IMR-90 (cell line): ENCODE measurements at regions not wholly inside any gene's neighbourhood (a gene's known extent, or its start where the extent isn't known, plus 50 kb on each side); places are given as distances from the start of the nearest gene placed in this dataset.

Experiments used
- ATAC-seq: fragments of 200-7000 bp; cut with Tn5 transposase; 2 replicates; pipeline ENCODE4 v1.9.1; 2020; ENCODE audit warnings: low read depth, mild to moderate bottlenecking, moderate library complexity
- BruUV-seq: library from RNA; stranded (reverse); fragments of 400-500 nt; replicated peaks from 2 replicates; lab custom pipeline; 2021; lab: Mats Ljungman, UMichigan
- CTCF ChIA-PET: fragments of 300-600 bp; formaldehyde crosslinking; extraction: SDS; loops from one replicate; lab custom pipeline; 2021; ENCODE audit warnings: antibody characterized with exemption; lab: Yijun Ruan, JAX
- POLR2A ChIA-PET: fragments of 300-600 bp; sonication (Branson Sonifier 250); formaldehyde crosslinking; loops from one replicate; lab custom pipeline; 2022; ENCODE audit warnings: antibody characterized with exemption; ENCODE audit not compliant: unreplicated experiment; lab: Charles Lee
- DNase-seq: peaks from one replicate; pipeline ENCODE4 v3.0.0; 2013
- H2AFZ ChIP-seq: replicated peaks from 2 replicates; pipeline ENCODE3; 2013; ENCODE audit warnings: low read length, mild to moderate bottlenecking; ENCODE audit not compliant: poor library complexity
- H2AK5ac ChIP-seq: 2 replicates; pipeline ENCODE4 v1.6.1; 2013; ENCODE audit warnings: low read depth, low read length, inconsistent platforms
- H2AK9ac ChIP-seq: replicated peaks from 2 replicates; pipeline ENCODE3; 2013; ENCODE audit warnings: mild to moderate bottlenecking, low read depth, low read length, moderate library complexity; ENCODE audit not compliant: poor library complexity
- H2BK120ac ChIP-seq: 2 replicates; pipeline ENCODE4 v1.6.1; 2013; ENCODE audit warnings: low read depth, low read length, inconsistent platforms
- H2BK15ac ChIP-seq: 3 replicates; pipeline ENCODE4 v1.6.1; 2013; ENCODE audit warnings: low read depth, low read length, inconsistent platforms
- H2BK20ac ChIP-seq: 2 replicates; pipeline ENCODE4 v1.6.1; 2013; ENCODE audit warnings: low read depth, mild to moderate bottlenecking, inconsistent platforms, low read length, moderate library complexity
- H2BK5ac ChIP-seq: 2 replicates; pipeline ENCODE4 v1.6.1; 2013; ENCODE audit warnings: mild to moderate bottlenecking, low read depth, low read length, inconsistent platforms; ENCODE audit not compliant: poor library complexity, severe bottlenecking
- H3K14ac ChIP-seq: replicated peaks from 2 replicates; pipeline ENCODE4 v1.6.1; 2013; ENCODE audit warnings: low read depth, low read length, inconsistent platforms
- H3K18ac ChIP-seq: 2 replicates; pipeline ENCODE4 v1.6.1; 2013; ENCODE audit warnings: low read depth, low read length, control low read depth
- H3K23ac ChIP-seq: 2 replicates; pipeline ENCODE4 v1.6.1; 2013; ENCODE audit warnings: low read depth, low read length, inconsistent platforms
- H3K27ac ChIP-seq: 2 replicates; pipeline ENCODE4 v1.5.1; 2013; ENCODE audit warnings: mild to moderate bottlenecking, control low read depth, low read length; ENCODE audit not compliant: insufficient read depth
- H3K27me3 ChIP-seq: 2 replicates; pipeline ENCODE4 v1.6.1; 2013; ENCODE audit warnings: low read length; ENCODE audit not compliant: control insufficient read depth, insufficient read depth
- H3K36me3 ChIP-seq: 2 replicates; pipeline ENCODE4 v1.6.1; 2013; ENCODE audit warnings: low read length, mixed read lengths; ENCODE audit not compliant: control insufficient read depth, insufficient read depth
- H3K4ac ChIP-seq: 2 replicates; pipeline ENCODE4 v1.6.1; 2013; ENCODE audit warnings: low read depth, low read length, inconsistent platforms
- H3K4me1 ChIP-seq: 2 replicates; pipeline ENCODE4 v1.6.1; 2013; ENCODE audit warnings: low read length, mixed read lengths; ENCODE audit not compliant: control insufficient read depth, insufficient read depth
- H3K4me2 ChIP-seq: 2 replicates; pipeline ENCODE4 v1.6.1; 2013; ENCODE audit warnings: low read depth, mild to moderate bottlenecking, control low read depth, low read length, moderate library complexity
- H3K4me3 ChIP-seq: 2 replicates; pipeline ENCODE4 v1.5.1; 2013; ENCODE audit warnings: low read depth, mild to moderate bottlenecking, control low read depth, low read length, moderate library complexity; ENCODE audit not compliant: insufficient read depth
- H3K56ac ChIP-seq: 2 replicates; pipeline ENCODE4 v1.6.1; 2013; ENCODE audit warnings: low read length, inconsistent platforms; ENCODE audit not compliant: insufficient read depth; ENCODE audit errors: extremely low read depth
- H3K79me1 ChIP-seq, 2 experiments: 2 replicates each; pipeline ENCODE4 v1.6.1; 2013; ENCODE audit warnings: low read length in 2 of 2, inconsistent platforms in 1 of 2, low read depth in 1 of 2
- H3K9ac ChIP-seq: 2 replicates; pipeline ENCODE4 v1.6.1; 2013; ENCODE audit warnings: low read depth, low read length, control low read depth
- H3K9me1 ChIP-seq: 2 replicates; pipeline ENCODE4 v1.6.1; 2013; ENCODE audit warnings: low read length, inconsistent platforms; ENCODE audit not compliant: insufficient read depth
- H3K9me3 ChIP-seq: 2 replicates; pipeline ENCODE4 v1.6.1; 2013; ENCODE audit warnings: low read length; ENCODE audit not compliant: control insufficient read depth, insufficient read depth
- H4K20me1 ChIP-seq: 2 replicates; pipeline ENCODE4 v1.6.1; 2013; ENCODE audit warnings: low read length, inconsistent platforms; ENCODE audit not compliant: insufficient read depth
- H4K5ac ChIP-seq: 2 replicates; pipeline ENCODE4 v1.6.1; 2013; ENCODE audit warnings: mild to moderate bottlenecking, low read depth, low read length, control low read depth
- H4K8ac ChIP-seq, 2 experiments: 2 replicates each; pipeline ENCODE4 v1.6.1; 2013; ENCODE audit warnings: low read depth in 2 of 2, low read length in 2 of 2, control low read depth in 1 of 2, inconsistent platforms in 1 of 2
- H4K91ac ChIP-seq: 2 replicates; pipeline ENCODE4 v1.6.1; 2013; ENCODE audit warnings: low read depth, low read length, inconsistent platforms; ENCODE audit not compliant: insufficient read depth
- BHLHE40 ChIP-seq: fragments of 150-350 bp; IDR thresholded peaks from 2 replicates; pipeline ENCODE4 v1.6.1; 2016; ENCODE audit warnings: mild to moderate bottlenecking, low read depth, low read length
- FOS ChIP-seq: fragments of 150-350 bp; IDR thresholded peaks from 2 replicates; pipeline ENCODE4 v1.6.1; 2016; ENCODE audit warnings: low read depth, low read length
- MAFK ChIP-seq: IDR thresholded peaks from 2 replicates; pipeline ENCODE4 v1.6.1; 2012; ENCODE audit warnings: low read depth, low read length, improper control_type of control experiment
- NFE2L2 ChIP-seq: fragments of 150-350 bp; IDR thresholded peaks from 2 replicates; pipeline ENCODE4 v1.6.1; 2016; ENCODE audit warnings: low read depth, mild to moderate bottlenecking, low read length
- SMC3 ChIP-seq: fragments of 150-350 bp; IDR thresholded peaks from 2 replicates; pipeline ENCODE4 v1.6.1; 2016; ENCODE audit warnings: low read depth, mild to moderate bottlenecking, antibody characterized with exemption, low read length, moderate library complexity
- WGBS, 2 experiments: methylation state at CpG; one replicate each; pipeline versions ENCODE4 v1.1.5 to v1.1.7; 2013; ENCODE audit warnings: missing lambda C conversion rate in 2 of 2; ENCODE audit not compliant: insufficient read length in 1 of 2; ENCODE audit errors: extremely low coverage in 2 of 2; 5-methylcytosine and 5-hydroxymethylcytosine counted together
- dilution Hi-C: fragments of 300-500 bp; cut with HindIII; formaldehyde crosslinking; loops from one replicate; pipeline ENCODE4 v1.14.3; 2018; ENCODE audit warnings: low sequenced_read_pairs; ENCODE audit not compliant: unreplicated experiment
- in situ Hi-C: fragments of 300-500 bp; cut with MboI; formaldehyde crosslinking; loops from 3 replicates; pipeline ENCODE4 v1.14.3; 2019; ENCODE audit warnings: low sequenced_read_pairs, inconsistent platforms, mixed read lengths
- intact Hi-C: fragments of 100-400 bp; cut with micrococcal nuclease; formaldehyde crosslinking; loops from 2 replicates; pipeline ENCODE4 v1.10.0; 2022

DNA sequence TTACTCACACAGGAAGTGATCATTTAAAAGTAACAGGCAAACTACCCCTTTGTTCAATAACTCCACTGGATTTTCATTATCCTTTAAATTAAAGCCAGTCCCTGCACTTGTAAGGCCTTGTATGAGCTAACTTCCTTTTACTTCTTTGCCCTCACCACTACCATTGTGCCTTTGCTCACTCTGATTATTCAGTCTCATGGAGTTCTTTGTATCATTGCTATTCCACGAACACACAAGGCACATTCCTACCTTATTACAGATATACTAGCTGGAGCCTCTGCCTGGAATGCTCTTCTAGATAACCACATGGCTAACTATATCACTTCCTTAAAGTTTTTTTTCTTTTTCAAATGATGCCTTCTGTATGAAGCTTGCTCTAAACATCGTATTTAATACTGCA lies 748.6 kb upstream of the HS3ST5 start:
- Histone ChIP-seq H3K4me3 (no peak overlapping the region), H2BK120ac (no peak overlapping the region), H2AK9ac (no peak overlapping the region), H3K9me1 (no peaks in the 10 kb centered on the region), H4K91ac (no peak overlapping the region), H3K9me3 (0 out of 2 replicates have a peak, but pooled peaks cover 2% of the 10 kb centered on the region), H4K5ac (no peak overlapping the region), H3K18ac (no peak overlapping the region), H2BK15ac (no peak overlapping the region), H4K8ac (no peak overlapping the region), H3K4me1 (no peaks in the 10 kb centered on the region), H3K56ac (no peak overlapping the region), H2AFZ (no peak overlapping the region), H2BK5ac (no peak overlapping the region), H3K27ac (no peak overlapping the region), H3K9ac (no peak overlapping the region), H3K4ac (no peak overlapping the region), H3K79me1 (no peaks in the 10 kb centered on the region), H2AK5ac (no peak overlapping the region), H3K4me2 (no peak overlapping the region), H3K27me3 (no peaks in the 10 kb centered on the region), H3K14ac (no peak overlapping the region), H4K20me1 (no peaks in the 10 kb centered on the region), H3K36me3 (no peaks in the 10 kb centered on the region), H2BK20ac (no peak overlapping the region), H3K23ac (no peak overlapping the region)
- no CpG with 5 or more reads among the region's 2 CpGs for WGBS, 2 experiments
- in situ Hi-C loops (no loop called here), dilution Hi-C loops (no loop called here), intact Hi-C loops (no loop called here)
- no TSS peak for BruUV-seq
- ATAC-seq, result no peak
- DNase-seq, result no peak
- POLR2A ChIA-PET, result no interaction called here
- TF ChIP-seq SMC3 (no peak), NFE2L2 (no peak), BHLHE40 (no peak), MAFK (no peak), FOS (no peak)
- CTCF ChIA-PET, result no interaction called here
